ENCODE measurements at regions not wholly inside any gene's neighbourhood (a gene's known extent, or its start where the extent isn't known, plus 50 kb on each side); places are given as distances from the start of the nearest gene placed in this dataset.

DNA sequence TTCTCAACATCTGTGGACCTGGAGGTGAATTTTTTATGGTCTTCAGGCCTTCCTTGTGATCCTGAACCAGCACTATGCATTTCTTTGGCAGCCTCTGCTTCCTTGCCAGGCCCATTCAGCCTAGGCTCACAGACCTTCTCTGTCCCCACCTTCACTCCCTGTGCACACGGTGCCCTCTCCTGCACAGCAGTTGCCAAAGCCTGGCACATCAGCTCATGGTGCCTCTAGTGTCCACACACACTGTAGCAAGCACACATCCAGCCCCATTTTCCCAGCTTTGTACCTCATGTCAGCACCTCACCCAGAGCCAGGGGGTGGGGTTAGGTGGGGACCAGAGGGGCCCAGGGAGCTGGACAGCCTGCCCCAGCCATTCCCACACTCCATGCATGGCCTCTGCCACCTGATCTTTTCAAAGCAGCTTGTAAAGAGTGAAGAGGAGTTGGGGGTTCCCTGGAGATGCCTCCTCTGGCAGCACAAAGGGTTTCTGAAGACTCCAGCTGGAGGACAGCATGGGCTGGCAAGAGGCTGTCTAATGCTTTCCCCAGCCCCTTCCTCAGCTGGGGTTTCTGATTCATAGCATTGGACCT lies 57.9 kb upstream of the TMEM72 start:
- TF ChIP-seq, protein P1, sequence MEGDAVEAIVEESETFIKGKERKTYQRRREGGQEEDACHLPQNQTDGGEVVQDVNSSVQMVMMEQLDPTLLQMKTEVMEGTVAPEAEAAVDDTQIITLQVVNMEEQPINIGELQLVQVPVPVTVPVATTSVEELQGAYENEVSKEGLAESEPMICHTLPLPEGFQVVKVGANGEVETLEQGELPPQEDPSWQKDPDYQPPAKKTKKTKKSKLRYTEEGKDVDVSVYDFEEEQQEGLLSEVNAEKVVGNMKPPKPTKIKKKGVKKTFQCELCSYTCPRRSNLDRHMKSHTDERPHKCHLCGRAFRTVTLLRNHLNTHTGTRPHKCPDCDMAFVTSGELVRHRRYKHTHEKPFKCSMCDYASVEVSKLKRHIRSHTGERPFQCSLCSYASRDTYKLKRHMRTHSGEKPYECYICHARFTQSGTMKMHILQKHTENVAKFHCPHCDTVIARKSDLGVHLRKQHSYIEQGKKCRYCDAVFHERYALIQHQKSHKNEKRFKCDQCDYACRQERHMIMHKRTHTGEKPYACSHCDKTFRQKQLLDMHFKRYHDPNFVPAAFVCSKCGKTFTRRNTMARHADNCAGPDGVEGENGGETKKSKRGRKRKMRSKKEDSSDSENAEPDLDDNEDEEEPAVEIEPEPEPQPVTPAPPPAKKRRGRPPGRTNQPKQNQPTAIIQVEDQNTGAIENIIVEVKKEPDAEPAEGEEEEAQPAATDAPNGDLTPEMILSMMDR (IDR thresholded peaks at IDR 0.05; ENCODE audit: poor library complexity): peak; percentile 34
- no peak for TF ChIP-seq EZH2 (IDR thresholded peaks at IDR 0.05; ENCODE audit: borderline replicate concordance)
- no peak for TF ChIP-seq EZH2phosphoT487 (IDR thresholded peaks at IDR 0.05; ENCODE audit: low read depth, severe bottlenecking, unreplicated experiment)

All from hepatocyte (in vitro differentiated cells).